GM23338 (cell line): ENCODE measurements at regions not wholly inside any gene's neighbourhood (a gene's known extent, or its start where the extent isn't known, plus 50 kb on each side); places are given as distances from the start of the nearest gene placed in this dataset.

Source experiments
- ATAC-seq: fragments of 200-7000 bp; cut with Tn5 transposase; 3 replicates; pipeline ENCODE4 v1.9.1; 2020
- DNase-seq: peaks from one replicate; pipeline ENCODE4 v3.0.0-alpha.2; 2015; ENCODE audit warnings: low spot score
- H2AFZ ChIP-seq: fragments of 200-600 bp; sonication (generic); 2 replicates; pipeline ENCODE4 v1.8.0; 2016; ENCODE audit warnings: antibody characterized with exemption, mild to moderate bottlenecking, moderate library complexity
- H3F3A ChIP-seq: fragments of 200-600 bp; sonication (generic); replicated peaks from 2 replicates; pipeline ENCODE4 v1.8.0; 2017; ENCODE audit warnings: antibody characterized with exemption, mixed run types, low read depth
- H3K27ac ChIP-seq: fragments of 200-600 bp; sonication (generic); 2 replicates; pipeline ENCODE4 v1.6.1; 2016; ENCODE audit warnings: low read depth
- H3K27me3 ChIP-seq: fragments of 200-600 bp; sonication (generic); 2 replicates; pipeline ENCODE4 v1.8.0; 2016; ENCODE audit warnings: mild to moderate bottlenecking, mixed run types, moderate library complexity; ENCODE audit not compliant: insufficient read depth
- H3K36me3 ChIP-seq: fragments of 200-600 bp; sonication (generic); 2 replicates; pipeline ENCODE4 v1.8.0; 2016; ENCODE audit warnings: mild to moderate bottlenecking; ENCODE audit not compliant: insufficient read depth
- H3K4me1 ChIP-seq: fragments of 200-600 bp; sonication (generic); 2 replicates; pipeline ENCODE4 v1.8.0; 2016; ENCODE audit warnings: mild to moderate bottlenecking, moderate library complexity; ENCODE audit not compliant: insufficient read depth
- H3K4me2 ChIP-seq: fragments of 200-600 bp; sonication (generic); 2 replicates; pipeline ENCODE4 v1.7.1; 2017; ENCODE audit warnings: mixed run types
- H3K4me3 ChIP-seq: fragments of 200-600 bp; sonication (generic); 2 replicates; pipeline ENCODE4 v1.6.1; 2016; ENCODE audit warnings: mixed run types
- H3K79me2 ChIP-seq: fragments of 200-600 bp; sonication (generic); replicated peaks from 2 replicates; pipeline ENCODE4 v1.8.0; 2017; ENCODE audit warnings: mild to moderate bottlenecking; ENCODE audit not compliant: insufficient read depth
- H3K9me2 ChIP-seq: fragments of 200-600 bp; sonication (generic); 2 replicates; pipeline ENCODE4 v1.8.0; 2017; ENCODE audit not compliant: insufficient read depth
- H4K20me1 ChIP-seq: fragments of 200-600 bp; sonication (generic); replicated peaks from 2 replicates; pipeline ENCODE4 v1.8.0; 2017; ENCODE audit warnings: mild to moderate bottlenecking; ENCODE audit not compliant: insufficient read depth
- H3K27ac Mint-ChIP-seq: 2 replicates; pipeline ENCODE4 v1.8.0; 2020; ENCODE audit warnings: inconsistent platforms, mild to moderate bottlenecking, moderate library complexity, mixed read lengths
- H3K27me3 Mint-ChIP-seq: 3 replicates; pipeline ENCODE4 v1.8.0; 2022; ENCODE audit warnings: low read depth, mild to moderate bottlenecking, moderate library complexity, mixed read lengths, inconsistent platforms; ENCODE audit not compliant: insufficient read depth, poor library complexity
- H3K36me3 Mint-ChIP-seq: 3 replicates; pipeline ENCODE4 v1.8.0; 2021; ENCODE audit warnings: low read depth, mild to moderate bottlenecking, inconsistent platforms, moderate library complexity, mixed read lengths
- H3K4me1 Mint-ChIP-seq: 3 replicates; pipeline ENCODE4 v1.8.0; 2020; ENCODE audit warnings: mild to moderate bottlenecking, inconsistent platforms, mixed read lengths
- H3K4me3 Mint-ChIP-seq: 3 replicates; pipeline ENCODE4 v1.8.0; 2021; ENCODE audit warnings: moderate library complexity, mild to moderate bottlenecking, inconsistent platforms, mixed read lengths
- H3K9me3 Mint-ChIP-seq: 3 replicates; pipeline ENCODE4 v1.8.0; 2020; ENCODE audit warnings: moderate library complexity, mild to moderate bottlenecking, inconsistent platforms, mixed read lengths
- CREB1 ChIP-seq: fragments of 250-450 bp; sonication (Bioruptor Pico); IDR thresholded peaks from 2 replicates; pipeline ENCODE4 v1.5.0; 2020; ENCODE audit warnings: low read depth, mild to moderate bottlenecking, moderate library complexity
- NANOG ChIP-seq: IDR thresholded peaks from 2 replicates; pipeline ENCODE4 v1.6.1; 2016; ENCODE audit warnings: antibody characterized with exemption, borderline replicate concordance
- TF ChIP-seq, protein P1 (sequence below): IDR thresholded peaks from one replicate; pipeline ENCODE4 v1.6.1; 2018; ENCODE audit warnings: antibody characterized with exemption; ENCODE audit not compliant: unreplicated experiment

DNA sequence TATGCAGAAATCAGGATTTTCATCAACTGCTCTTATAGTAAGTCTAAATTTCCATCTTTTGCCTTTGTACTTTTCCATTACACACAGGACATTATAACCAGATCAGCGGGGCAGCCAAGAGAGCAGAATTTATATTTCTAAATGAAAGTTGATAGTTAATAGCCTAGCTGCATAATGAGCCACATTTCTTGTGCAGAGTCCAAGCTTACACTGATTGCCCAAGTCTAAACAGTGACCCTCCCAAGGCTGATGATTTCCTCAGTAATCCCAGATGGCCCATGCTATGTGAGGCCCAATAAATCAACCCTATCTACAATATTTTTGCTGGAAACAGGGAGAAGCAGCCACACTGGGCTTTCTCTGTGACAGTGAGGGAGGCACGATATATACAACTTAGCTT is 475.8 kb upstream of the KCNMB2 start (continued):
- TF ChIP-seq, protein P1, sequence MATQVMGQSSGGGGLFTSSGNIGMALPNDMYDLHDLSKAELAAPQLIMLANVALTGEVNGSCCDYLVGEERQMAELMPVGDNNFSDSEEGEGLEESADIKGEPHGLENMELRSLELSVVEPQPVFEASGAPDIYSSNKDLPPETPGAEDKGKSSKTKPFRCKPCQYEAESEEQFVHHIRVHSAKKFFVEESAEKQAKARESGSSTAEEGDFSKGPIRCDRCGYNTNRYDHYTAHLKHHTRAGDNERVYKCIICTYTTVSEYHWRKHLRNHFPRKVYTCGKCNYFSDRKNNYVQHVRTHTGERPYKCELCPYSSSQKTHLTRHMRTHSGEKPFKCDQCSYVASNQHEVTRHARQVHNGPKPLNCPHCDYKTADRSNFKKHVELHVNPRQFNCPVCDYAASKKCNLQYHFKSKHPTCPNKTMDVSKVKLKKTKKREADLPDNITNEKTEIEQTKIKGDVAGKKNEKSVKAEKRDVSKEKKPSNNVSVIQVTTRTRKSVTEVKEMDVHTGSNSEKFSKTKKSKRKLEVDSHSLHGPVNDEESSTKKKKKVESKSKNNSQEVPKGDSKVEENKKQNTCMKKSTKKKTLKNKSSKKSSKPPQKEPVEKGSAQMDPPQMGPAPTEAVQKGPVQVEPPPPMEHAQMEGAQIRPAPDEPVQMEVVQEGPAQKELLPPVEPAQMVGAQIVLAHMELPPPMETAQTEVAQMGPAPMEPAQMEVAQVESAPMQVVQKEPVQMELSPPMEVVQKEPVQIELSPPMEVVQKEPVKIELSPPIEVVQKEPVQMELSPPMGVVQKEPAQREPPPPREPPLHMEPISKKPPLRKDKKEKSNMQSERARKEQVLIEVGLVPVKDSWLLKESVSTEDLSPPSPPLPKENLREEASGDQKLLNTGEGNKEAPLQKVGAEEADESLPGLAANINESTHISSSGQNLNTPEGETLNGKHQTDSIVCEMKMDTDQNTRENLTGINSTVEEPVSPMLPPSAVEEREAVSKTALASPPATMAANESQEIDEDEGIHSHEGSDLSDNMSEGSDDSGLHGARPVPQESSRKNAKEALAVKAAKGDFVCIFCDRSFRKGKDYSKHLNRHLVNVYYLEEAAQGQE = no peak

DNA sequence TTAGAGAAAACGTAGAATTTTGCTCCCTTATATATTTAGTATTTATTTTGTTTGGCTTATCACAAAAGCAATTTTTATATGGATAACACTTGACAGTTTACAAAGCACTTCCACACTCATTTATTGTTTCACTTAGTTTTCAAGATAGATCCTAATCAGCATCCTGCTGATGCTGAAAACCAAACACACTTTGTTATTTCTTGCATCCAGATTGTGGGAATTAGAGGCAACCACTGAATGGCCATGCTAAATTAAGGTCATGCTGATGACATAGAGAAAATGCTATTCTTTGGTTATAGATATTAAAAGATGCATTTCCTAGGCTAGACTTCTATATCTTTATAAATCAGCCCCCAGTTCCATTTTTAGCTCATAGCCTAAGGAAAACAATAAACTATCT is 474.1 kb upstream of the KCNMB2 start:
- H3K27me3 ChIP-seq = no peaks in the 10 kb centered on the region
- H3K4me3 ChIP-seq = no peak overlapping the region
- no peaks in the 10 kb centered on the region for H3K79me2 ChIP-seq
- H2AFZ ChIP-seq = no peak overlapping the region
- no peaks in the 10 kb centered on the region for H3K4me1 ChIP-seq
- H3F3A ChIP-seq = no peaks in the 10 kb centered on the region
- H4K20me1 ChIP-seq = no peaks in the 10 kb centered on the region
- no peak overlapping the region for H3K27ac ChIP-seq
- H3K36me3 Mint-ChIP-seq = peaks cover 5% of the 10 kb centered on the region; the same call in 1 of the 3 replicates
- DNase-seq (no peak), ATAC-seq (no peak)
- no peaks in the 10 kb centered on the region for H3K27me3 Mint-ChIP-seq
- no peak for TF ChIP-seq CREB1
- TF ChIP-seq NANOG = no peak
- no peak overlapping the region for H3K4me2 ChIP-seq
- no peak overlapping the region for H3K4me3 Mint-ChIP-seq
- H3K4me1 Mint-ChIP-seq = peaks cover 3% of the 10 kb centered on the region; the same call in 2 of the 3 replicates
- H3K9me2 ChIP-seq = no peaks in the 10 kb centered on the region; the same call in 1 of the 2 replicates
- H3K27ac Mint-ChIP-seq = no peak overlapping the region
- no peaks in the 10 kb centered on the region for H3K36me3 ChIP-seq
- H3K9me3 Mint-ChIP-seq = peaks cover 7% of the 10 kb centered on the region; the same call in 2 of the 3 replicates

DNA sequence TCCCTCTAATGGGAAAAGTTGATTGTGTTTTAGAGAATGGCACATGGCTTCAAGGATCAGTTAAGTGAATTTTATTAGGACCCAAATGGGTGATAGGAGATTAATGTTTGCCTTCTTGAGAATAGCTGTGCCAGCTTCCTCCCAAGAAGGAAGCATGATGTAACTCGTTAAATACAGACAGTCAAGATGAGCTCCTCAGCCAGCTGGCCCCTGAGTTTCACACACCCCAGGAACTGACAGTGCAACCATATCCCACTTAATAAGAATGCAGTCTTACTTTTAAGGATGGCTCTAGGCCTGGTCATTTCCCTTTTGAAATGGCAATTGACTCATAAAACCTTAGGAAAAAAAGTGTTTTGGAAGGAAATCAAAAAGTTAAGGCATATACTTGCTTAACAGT is 472.8 kb upstream of the KCNMB2 start:
- H3K9me3 Mint-ChIP-seq = peaks cover 7% of the 10 kb centered on the region; the same call in 2 of the 3 replicates
- no peak for ATAC-seq

More for the DNA sequence above, 472.8 kb upstream of the KCNMB2 start:
- Histone ChIP-seq H3K36me3 (no peaks in the 10 kb centered on the region), H2AFZ (0 out of 2 replicates have a peak overlapping the region, but pooled peaks have one; percentile 11), H3K27me3 (no peaks in the 10 kb centered on the region), H3K4me2 (no peak overlapping the region), H3F3A (no peaks in the 10 kb centered on the region), H3K9me2 (no peaks in the 10 kb centered on the region; the same call in 1 of the 2 replicates), H3K79me2 (no peaks in the 10 kb centered on the region), H3K4me3 (no peak overlapping the region), H3K4me1 (no peaks in the 10 kb centered on the region), H4K20me1 (no peaks in the 10 kb centered on the region), H3K27ac (no peak overlapping the region)
- TF ChIP-seq, protein P1 = no peak
- no peak for DNase-seq
- Mint-ChIP-seq H3K27me3 (no peaks in the 10 kb centered on the region), H3K4me3 (no peak overlapping the region), H3K36me3 (peaks cover 5% of the 10 kb centered on the region; the same call in 1 of the 3 replicates), H3K27ac (no peak overlapping the region), H3K4me1 (peaks cover 7% of the 10 kb centered on the region; the same call in 2 of the 3 replicates)
